Fibroblast of peridontal ligament (primary cell): ENCODE measurements at regions not wholly inside any gene's neighbourhood (a gene's known extent, or its start where the extent isn't known, plus 50 kb on each side); places are given as distances from the start of the nearest gene placed in this dataset.
A peak's percentile ranks its signal among the peaks of the same experiment; 100 is the strongest.
"Not testable (repeated sequence)": the region's sequence is repeated elsewhere in the genome, so short reads cannot be mapped to it uniquely, and the experiment has no call there.

Source experiments
- DNase-seq: peaks from one replicate; pipeline ENCODE4 v3.0.0-alpha.2; 2010; ENCODE audit errors: extremely low read depth

DNA sequence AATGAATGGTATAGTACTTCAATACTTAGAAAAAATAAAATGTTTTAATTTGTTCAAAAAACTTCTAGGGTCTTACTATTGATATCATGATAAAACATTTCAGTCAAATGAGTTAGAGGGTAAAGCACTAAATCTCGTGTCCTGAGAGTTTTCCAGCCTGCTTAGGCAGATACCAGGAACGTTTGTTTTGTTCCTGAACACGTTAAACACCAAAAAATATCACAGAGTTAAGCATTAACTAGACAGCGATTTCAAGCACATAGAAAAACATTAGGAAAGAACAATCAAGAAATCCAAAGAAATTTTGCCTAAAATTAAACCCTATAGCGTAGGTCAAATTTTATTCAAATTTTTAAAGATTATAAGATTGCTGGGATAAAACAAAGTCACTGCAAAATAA is 204.6 kb upstream of the AGR3 start:
- DNase-seq = no peak

DNA sequence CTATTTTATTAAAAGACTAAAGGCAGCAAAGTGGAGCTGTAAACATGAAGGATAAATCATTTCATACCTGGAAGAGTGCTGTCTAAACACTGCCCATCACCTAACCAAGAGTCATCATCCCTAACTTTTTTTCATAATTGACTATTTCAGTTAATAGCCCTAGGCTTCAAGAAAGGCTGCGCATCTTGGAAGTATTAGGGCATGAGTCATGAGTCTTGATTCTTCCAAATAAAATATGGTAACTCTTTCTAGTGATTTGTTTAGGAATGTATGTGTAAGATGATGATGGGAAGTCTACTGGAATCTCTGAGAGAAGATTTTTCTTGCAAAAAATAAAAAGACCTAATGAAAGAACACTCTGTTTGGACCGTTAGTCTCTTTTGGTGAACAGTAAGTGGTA is 207.7 kb upstream of the AHR start:
- DNase-seq = peak; percentile 90

- DNase-seq = no peak
These were observed 205.0 kb upstream of the AHR start for GRCh38 chr7:17093461-17093860.

DNA sequence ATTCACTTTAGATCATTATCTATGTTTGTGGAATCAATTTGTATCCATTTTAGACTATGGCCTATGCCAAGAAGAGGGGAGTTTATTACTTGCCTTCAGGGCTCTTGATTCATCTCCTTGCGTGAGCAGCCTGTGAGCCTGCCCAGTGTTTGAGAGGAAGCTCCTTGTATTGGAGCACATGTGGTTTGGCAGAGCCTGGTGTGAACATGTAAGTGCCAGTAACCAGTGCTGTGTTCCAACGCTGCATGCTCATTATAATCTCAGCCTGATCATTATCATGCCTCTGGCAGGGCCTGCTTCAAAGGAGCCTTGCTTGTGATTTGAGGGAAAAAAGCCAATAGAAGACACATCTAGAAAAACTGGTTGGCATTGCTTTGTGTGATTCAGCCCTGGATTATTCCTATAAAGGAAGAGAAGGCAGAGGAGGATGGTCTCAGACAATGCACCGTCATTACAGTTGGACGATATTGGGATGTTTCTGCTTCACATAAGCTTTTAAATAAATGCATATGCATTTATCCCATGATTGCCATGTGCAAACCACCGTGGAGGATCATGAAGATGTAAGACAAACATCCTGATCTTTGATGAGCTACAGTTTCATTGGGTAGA is 203.4 kb upstream of the AHR start:
- DNase-seq = peak; percentile 94

DNA sequence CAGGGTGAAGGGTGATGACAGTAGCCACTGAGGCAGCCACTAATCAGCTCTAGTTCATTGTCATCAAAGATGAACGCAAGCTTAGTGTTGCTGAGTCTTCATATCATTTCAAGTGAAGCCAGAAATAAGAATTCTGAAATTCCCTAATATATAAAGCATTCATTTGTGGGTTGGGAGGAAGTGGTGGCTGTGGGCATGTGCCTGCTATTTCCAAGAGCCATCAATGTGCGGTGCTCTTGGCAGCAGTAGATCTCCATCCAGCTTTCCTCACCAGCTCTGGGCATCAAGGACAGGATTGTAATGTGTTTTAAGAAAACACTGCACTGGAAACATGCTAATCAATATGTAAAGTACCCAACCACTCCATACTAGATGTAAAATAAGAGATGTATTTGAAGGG is 202.5 kb upstream of the AHR start:
- no peak for DNase-seq

- no peak for DNase-seq
These were observed 200.7 kb upstream of the AHR start for GRCh38 chr7:17097668-17098297.

- DNase-seq = no peak
These were observed 199.9 kb upstream of the AHR start for GRCh38 chr7:17098515-17098914.

GRCh38 chr7:17099083-17099973 is 199.1 kb upstream of the AHR start:
- DNase-seq = no peak

DNA sequence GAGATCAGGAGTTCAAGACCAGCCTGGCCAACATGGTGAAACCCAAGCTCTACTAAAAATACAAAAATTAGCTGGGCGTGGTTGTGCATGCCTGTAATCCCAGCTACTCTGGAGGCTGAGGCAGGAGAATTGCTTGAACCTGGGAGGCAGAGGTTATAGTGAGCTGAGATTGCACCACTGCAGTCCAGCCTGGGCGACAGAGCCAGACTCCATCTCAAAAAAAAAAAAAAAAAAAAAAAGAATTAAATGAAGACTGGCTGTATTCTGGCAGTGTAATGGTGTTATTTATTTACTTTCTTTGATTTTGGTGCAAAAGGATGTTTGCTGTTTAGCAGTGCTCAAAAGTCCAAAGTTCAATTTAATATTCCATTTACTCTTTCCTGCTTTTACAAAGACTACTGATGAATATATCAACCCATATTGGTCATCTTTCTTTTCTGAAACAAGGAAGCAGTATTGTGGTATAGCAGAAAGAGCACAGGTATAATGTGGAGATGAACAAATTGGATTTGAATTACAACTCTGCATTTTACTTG is 198.4 kb upstream of the AHR start:
- DNase-seq = not testable (repeated sequence)

DNA sequence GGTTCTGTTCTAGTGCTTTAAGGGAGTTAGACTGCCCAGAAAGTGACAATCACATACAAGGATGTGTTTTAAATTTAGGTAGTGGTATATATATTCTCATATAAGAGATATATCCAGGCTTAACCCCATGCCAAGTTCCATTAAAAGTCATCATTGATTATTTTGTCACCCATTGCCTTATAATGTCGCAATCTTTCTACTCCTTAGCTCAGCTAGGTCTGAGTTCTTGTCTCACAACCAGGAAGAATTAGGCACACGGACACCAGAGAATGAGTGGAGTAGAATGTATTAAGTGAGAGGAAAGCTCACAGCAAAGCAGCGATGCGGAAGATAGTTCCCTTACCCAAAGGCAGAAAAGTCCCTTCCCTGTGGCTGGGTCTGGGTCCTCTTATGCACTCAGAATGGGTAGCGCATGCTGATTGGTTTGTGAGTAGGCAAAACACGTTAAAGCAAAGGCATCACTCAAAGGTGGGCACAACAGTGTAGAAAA is 197.2 kb upstream of the AHR start:
- no peak for DNase-seq

DNA sequence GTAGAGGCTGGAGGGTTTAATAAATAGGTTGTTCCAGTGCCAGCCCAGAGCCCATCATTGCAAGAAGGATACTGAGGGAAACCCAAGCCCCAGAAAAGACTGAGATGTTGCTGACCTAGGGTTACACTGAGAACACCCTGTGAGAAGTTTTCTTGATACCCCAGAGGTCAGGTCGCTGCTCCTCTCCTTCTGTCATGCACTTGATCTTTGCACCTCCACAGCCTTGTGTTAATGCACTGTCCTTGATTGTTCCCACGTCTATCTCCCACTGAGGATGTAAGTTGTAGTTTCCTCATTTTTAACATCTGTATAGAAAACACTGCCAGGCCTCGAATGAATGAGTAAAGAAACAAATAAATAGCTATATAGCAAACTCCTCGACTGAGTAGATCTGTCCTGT is 195.3 kb upstream of the AHR start:
- DNase-seq = no peak

DNA sequence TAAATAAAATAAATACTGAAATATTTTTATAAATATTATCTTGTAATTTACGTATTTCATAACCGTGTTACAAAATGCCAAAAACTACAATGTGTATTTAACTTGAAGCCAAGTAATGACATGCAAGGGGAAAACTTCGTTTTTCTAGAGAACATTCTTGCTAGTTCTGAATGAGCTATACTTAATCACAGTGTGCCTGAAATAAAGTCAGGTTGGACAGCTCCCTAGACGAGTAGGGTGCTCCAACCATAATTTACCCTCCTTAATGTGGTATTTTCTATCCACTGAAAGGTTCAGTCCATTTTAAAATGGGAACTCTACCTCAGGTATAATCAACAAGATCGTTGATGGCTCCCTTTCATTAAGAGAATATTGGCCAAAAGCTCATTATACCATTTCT is 194.5 kb upstream of the AHR start:
- no peak for DNase-seq

GRCh38 chr7:17104419-17104818 is 194.0 kb upstream of the AHR start:
- DNase-seq = no peak

DNA sequence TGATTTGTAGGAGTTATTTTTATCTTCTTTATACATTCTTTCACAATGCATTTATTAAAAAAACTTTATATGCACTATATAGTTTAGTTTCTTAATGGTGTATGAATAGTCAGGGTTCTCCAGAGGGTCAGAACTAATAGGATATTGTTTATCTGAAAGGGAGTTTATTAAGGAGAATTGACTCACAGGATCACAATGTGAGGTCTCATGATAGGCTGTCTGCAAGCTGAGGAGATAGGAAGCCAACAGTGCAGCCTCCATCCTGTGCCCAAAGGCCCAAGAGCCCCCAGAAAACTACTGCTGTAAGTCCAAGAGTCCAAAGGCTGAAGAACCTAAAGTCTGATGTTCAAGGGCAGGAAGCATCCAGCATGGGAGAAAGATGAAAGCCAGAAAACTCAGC is 192.8 kb upstream of the AHR start:
- DNase-seq = no peak

- DNase-seq = no peak
These were observed 190.3 kb upstream of the AHR start for GRCh38 chr7:17108049-17108584.

DNA sequence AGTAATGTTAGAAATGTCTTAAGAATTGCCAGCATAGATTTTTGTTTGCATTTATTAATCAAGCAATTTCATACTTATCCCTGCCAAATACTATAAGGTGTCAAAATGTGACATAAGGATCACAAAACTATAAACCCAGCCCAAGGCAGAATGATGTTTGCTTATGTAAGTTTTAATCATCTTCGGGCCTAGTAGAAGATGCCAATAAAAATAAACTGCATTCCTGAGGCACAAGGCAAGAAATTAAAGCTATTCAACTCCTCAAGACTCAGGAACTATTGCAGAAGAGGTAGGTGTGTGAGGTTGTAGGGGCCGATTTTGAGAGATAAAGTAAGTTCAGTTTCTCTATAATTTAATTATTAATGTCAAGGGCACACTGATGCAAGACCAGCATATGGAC is 189.4 kb upstream of the AHR start:
- DNase-seq = peak; percentile 85

- DNase-seq = not testable (repeated sequence)
These were observed 184.7 kb upstream of the AHR start for GRCh38 chr7:17113770-17114169.

DNA sequence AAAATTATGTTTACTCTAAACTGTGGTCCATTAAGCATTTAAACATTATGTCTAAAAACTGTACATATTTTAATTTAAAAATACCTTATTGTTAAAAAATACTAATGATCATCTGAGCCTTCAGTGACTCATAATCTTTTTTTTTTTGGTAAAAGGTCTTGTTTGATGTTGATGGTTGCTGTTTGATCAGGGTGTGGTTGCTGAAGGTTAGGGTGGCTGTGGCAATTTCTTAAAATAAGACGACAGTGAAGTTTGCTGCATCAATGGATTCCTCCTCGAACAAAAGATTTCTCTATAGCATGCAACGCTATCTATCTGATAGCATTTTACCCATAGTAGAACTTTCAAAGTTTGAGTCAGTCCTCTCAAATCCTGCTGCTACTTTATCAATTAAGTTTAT is 180.0 kb upstream of the AHR start:
- no peak for DNase-seq

- DNase-seq = no peak
These were observed 177.7 kb upstream of the AHR start for GRCh38 chr7:17120756-17121155.

- peak; percentile 60 for DNase-seq
These were observed 176.8 kb upstream of the AHR start for GRCh38 chr7:17121671-17122070.

- DNase-seq = peak; percentile 98
These were observed 175.4 kb upstream of the AHR start for GRCh38 chr7:17123020-17123419.
